Calu3 (cell line): ENCODE measurements at regions not wholly inside any gene's neighbourhood (a gene's known extent, or its start where the extent isn't known, plus 50 kb on each side); places are given as distances from the start of the nearest gene placed in this dataset.

Experiments used
- BruUV-seq: library from RNA; stranded (reverse); fragments of 400-500 nt; replicated peaks from 2 replicates; lab custom pipeline; 2021; lab: Mats Ljungman, UMichigan
- CTCF ChIA-PET: fragments of 300-600 bp; sonication (Branson Sonifier 250); formaldehyde crosslinking; loops from one replicate; lab custom pipeline; 2022; ENCODE audit warnings: antibody characterized with exemption; lab: Charles Lee
- DNase-seq: peaks from one replicate; pipeline ENCODE4 v3.0.0; 2022
- H3K27ac Mint-ChIP-seq: one replicate; pipeline ENCODE4 v1.8.0; 2022; ENCODE audit warnings: mixed read lengths; ENCODE audit not compliant: unreplicated experiment
- H3K27me3 Mint-ChIP-seq: one replicate; pipeline ENCODE4 v1.8.0; 2022; ENCODE audit warnings: mixed read lengths; ENCODE audit not compliant: unreplicated experiment
- H3K36me3 Mint-ChIP-seq: one replicate; pipeline ENCODE4 v1.8.0; 2022; ENCODE audit warnings: mild to moderate bottlenecking, moderate library complexity, mixed read lengths; ENCODE audit not compliant: insufficient read depth, unreplicated experiment
- H3K4me1 Mint-ChIP-seq: one replicate; pipeline ENCODE4 v1.8.0; 2022; ENCODE audit warnings: mild to moderate bottlenecking, low read depth, mixed read lengths; ENCODE audit not compliant: unreplicated experiment
- H3K4me3 Mint-ChIP-seq: one replicate; pipeline ENCODE4 v1.8.0; 2022; ENCODE audit warnings: mild to moderate bottlenecking, low read depth, moderate library complexity, mixed read lengths; ENCODE audit not compliant: unreplicated experiment
- H3K9me3 Mint-ChIP-seq: one replicate; pipeline ENCODE4 v1.8.0; 2022; ENCODE audit warnings: low read depth, mixed read lengths; ENCODE audit not compliant: unreplicated experiment
- CTCF ChIP-seq: fragments of 200-600 bp; IDR thresholded peaks from one replicate; pipeline ENCODE4 v1.8.0; 2022; ENCODE audit warnings: antibody characterized with exemption; ENCODE audit not compliant: unreplicated experiment
- intact Hi-C: fragments of 100-400 bp; cut with micrococcal nuclease; formaldehyde crosslinking; loops from one replicate; pipeline ENCODE4 v1.10.0; 2022; ENCODE audit not compliant: unreplicated experiment

- DNase-seq: no peak
- Mint-ChIP-seq H3K27me3 (no peaks in the 10 kb centered on the region), H3K4me3 (no peak overlapping the region), H3K27ac (no peak overlapping the region), H3K4me1 (no peaks in the 10 kb centered on the region), H3K9me3 (no peaks in the 10 kb centered on the region), H3K36me3 (no peaks in the 10 kb centered on the region)
- no peak for TF ChIP-seq CTCF
- intact Hi-C loops: no loop called here
- no TSS peak for BruUV-seq
- CTCF ChIA-PET: no interaction called here
These were observed 1568.4 kb downstream of the GRIK2 start for GRCh38 chr6:102961902-102962301.

GRCh38 chr6:102950967-102951366 is 1557.5 kb downstream of the GRIK2 start:
- Mint-ChIP-seq H3K4me1 (no peaks in the 10 kb centered on the region), H3K9me3 (peaks cover 2% of the 10 kb centered on the region), H3K36me3 (no peaks in the 10 kb centered on the region), H3K27me3 (no peaks in the 10 kb centered on the region), H3K4me3 (no peak overlapping the region), H3K27ac (no peak overlapping the region)
- CTCF ChIA-PET: no interaction called here
- BruUV-seq: no TSS peak
- no peak for TF ChIP-seq CTCF
- intact Hi-C loops: no loop called here
- no peak for DNase-seq

- no peak overlapping the region for H3K27ac Mint-ChIP-seq
- TF ChIP-seq CTCF: no peak
- no peaks in the 10 kb centered on the region for H3K27me3 Mint-ChIP-seq
- no peaks in the 10 kb centered on the region for H3K4me1 Mint-ChIP-seq
- intact Hi-C loops: no loop called here
- no peak overlapping the region for H3K4me3 Mint-ChIP-seq
- no peaks in the 10 kb centered on the region for H3K9me3 Mint-ChIP-seq
- no peak for DNase-seq
- CTCF ChIA-PET: no interaction called here
- no peaks in the 10 kb centered on the region for H3K36me3 Mint-ChIP-seq
- BruUV-seq: no TSS peak
These were observed 1551.0 kb downstream of the GRIK2 start for GRCh38 chr6:102944475-102944874.

- CTCF ChIA-PET: interaction anchor here (0.7 kb wide), 1 partner anchor 52 kb away, joined by 4 read pairs; no protein-coding TSS in a partner anchor
- DNase-seq: no peak
- Mint-ChIP-seq H3K27me3 (no peaks in the 10 kb centered on the region), H3K9me3 (no peaks in the 10 kb centered on the region), H3K4me3 (no peak overlapping the region), H3K27ac (no peak overlapping the region), H3K4me1 (no peaks in the 10 kb centered on the region), H3K36me3 (no peaks in the 10 kb centered on the region)
- TF ChIP-seq CTCF: no peak
- no TSS peak for BruUV-seq
- intact Hi-C loops: no loop called here
These were observed 1548.7 kb downstream of the GRIK2 start for GRCh38 chr6:102942206-102942605.
